ENCODE measurements at regions not wholly inside any gene's neighbourhood (a gene's known extent, or its start where the extent isn't known, plus 50 kb on each side); places are given as distances from the start of the nearest gene placed in this dataset.

- TF ChIP-seq SUZ12 (IDR thresholded peaks at IDR 0.05; ENCODE audit: extremely low read depth, insufficient read depth, insufficient read length) (no peak), ZNF274 (IDR thresholded peaks at IDR 0.05; ENCODE audit: low read depth, low read length) (no peak), YY1 (IDR thresholded peaks at IDR 0.05; ENCODE audit: insufficient read depth, insufficient read length) (no peak)
Observed at GRCh38 chr12:124428792-124429281, 133.9 kb downstream of the RFLNA start.
